ENCODE measurements at regions not wholly inside any gene's neighbourhood (a gene's known extent, or its start where the extent isn't known, plus 50 kb on each side); places are given as distances from the start of the nearest gene placed in this dataset.

GRCh38 chr15:35304389-35304788 is 219.3 kb upstream of the NANOGP8 start:
- Histone ChIP-seq H3K4me2 (ENCODE audit: insufficient read depth, low read length) (no peak overlapping the region), H3K79me2 (ENCODE audit: control insufficient read depth, insufficient read depth, low read length) (no peaks in the 10 kb centered on the region), H3K27me3 (ENCODE audit: control insufficient read depth in 2 of 2, insufficient read depth in 2 of 2, low read length in 2 of 2) (no peaks in the 10 kb centered on the region), H3K4me1 (ENCODE audit: control insufficient read depth, extremely low read depth, insufficient read depth, low read length) (peaks cover 50% of the 10 kb centered on the region), H3K27ac (ENCODE audit: insufficient read depth, low read depth, low read length) (no peak overlapping the region), H3K36me3 (ENCODE audit: control insufficient read depth in 2 of 2, extremely low read depth in 1 of 2, insufficient read depth in 2 of 2, low read length in 2 of 2) (no peaks in the 10 kb centered on the region), H3K9me1 (replicated peaks; ENCODE audit: control insufficient read depth, extremely low read depth, insufficient read depth, low read length) (no peaks in the 10 kb centered on the region), H4K20me1 (replicated peaks; ENCODE audit: control insufficient read depth, extremely low read depth, insufficient read depth, low read length) (no peaks in the 10 kb centered on the region), H2AFZ (ENCODE audit: low read depth, low read length) (no peak overlapping the region), H3K9ac (replicated peaks; ENCODE audit: extremely low read depth, insufficient read depth, low read length) (no peak overlapping the region), H3K9me3 (replicated peaks; ENCODE audit: control insufficient read depth, insufficient read depth, low read length) (no peaks in the 10 kb centered on the region), H3K4me3 (replicated peaks in 1 of 3; ENCODE audit: insufficient read depth in 1 of 3, low read depth in 1 of 3, low read length in 3 of 3) (no peak overlapping the region)
- FAIRE-seq (no peak), DNase-seq (ENCODE audit: low read depth, low spot score) (no peak)
- ChIA-PET POLR2A (no interaction called here), CTCF (interaction anchor here (3.9 to 10.3 kb wide), 2 partner anchors 11 to 140 kb away, joined by 21 to 82 read pairs; no protein-coding TSS in a partner anchor)
- BruUV-seq (replicated peaks), result no TSS peak
- intact Hi-C loops (cut with micrococcal nuclease), result loop anchor here (10.0 kb wide), 1 partner anchor 1180 kb away; no protein-coding TSS in a partner anchor
- no peak for TF ChIP-seq MAX (IDR thresholded peaks at IDR 0.05; ENCODE audit: insufficient read depth, insufficient read length)
- TF ChIP-seq POLR2AphosphoS5 (IDR thresholded peaks at IDR 0.05; ENCODE audit: insufficient read depth, low read depth, low read length), result no peak
- TF ChIP-seq MYC (IDR thresholded peaks at IDR 0.05; ENCODE audit: low read depth, low read length), result no peak
- TF ChIP-seq FOS (IDR thresholded peaks at IDR 0.05; ENCODE audit: borderline replicate concordance, insufficient read depth, low read length), result no peak
- TF ChIP-seq CTCF (IDR thresholded peaks at IDR 0.05; ENCODE audit: extremely low read depth in 1 of 2, insufficient read depth in 1 of 2, low read depth in 1 of 2, low read length in 2 of 2), result no peak
- TF ChIP-seq JUN (IDR thresholded peaks at IDR 0.05; ENCODE audit: borderline replicate concordance, insufficient read depth, insufficient read length, low read depth), result no peak
- TF ChIP-seq EZH2 (IDR thresholded peaks at IDR 0.05; ENCODE audit: borderline replicate concordance, low read depth, low read length, severe bottlenecking), result no peak
- no peak for TF ChIP-seq POLR2A (IDR thresholded peaks at IDR 0.05; ENCODE audit: low read depth, low read length)
- no peak for TF ChIP-seq GATA2 (IDR thresholded peaks at IDR 0.05; ENCODE audit: insufficient read depth, insufficient read length, low read depth, low read length)
- dilution Hi-C loops (cut with MboI; ENCODE audit: extremely low pct_ligation_motif_present, low sequenced_read_pairs), result no loop called here

All from endothelial cell of umbilical vein (primary cell).